ENCODE measurements at regions not wholly inside any gene's neighbourhood (a gene's known extent, or its start where the extent isn't known, plus 50 kb on each side); places are given as distances from the start of the nearest gene placed in this dataset.

GRCh38 chr5:125654392-125654791 lies 768.8 kb upstream of the GRAMD2B start:
- no peak for TF ChIP-seq CSRNP1 (CRISPR knock-in tag; IDR thresholded peaks at IDR 0.05)
- no peak for TF ChIP-seq ZSCAN31 (CRISPR knock-in tag; IDR thresholded peaks at IDR 0.05; ENCODE audit: low read depth)
- no peak for TF ChIP-seq ATF5 (CRISPR knock-in tag; IDR thresholded peaks at IDR 0.05; ENCODE audit: low read depth)
- no peak for TF ChIP-seq RFXANK (CRISPR knock-in tag; IDR thresholded peaks at IDR 0.05)
- no peak for TF ChIP-seq SRSF9 (IDR thresholded peaks at IDR 0.05; ENCODE audit: borderline replicate concordance, insufficient read depth, low read depth, low read length, poor library complexity, severe bottlenecking)
- TF ChIP-seq CC2D1A (CRISPR knock-in tag; IDR thresholded peaks at IDR 0.05), result no peak
- TF ChIP-seq HOXA9 (CRISPR knock-in tag; IDR thresholded peaks at IDR 0.05; ENCODE audit: borderline replicate concordance), result no peak
- TF ChIP-seq ZNF513 (CRISPR knock-in tag; conservative IDR thresholded peaks at IDR 0.05), result no peak
- TF ChIP-seq ZFAT (CRISPR knock-in tag; conservative IDR thresholded peaks at IDR 0.05), result no peak
- no peak for TF ChIP-seq ZBTB26 (CRISPR knock-in tag; IDR thresholded peaks at IDR 0.05; ENCODE audit: borderline replicate concordance)
- TF ChIP-seq HINFP (CRISPR knock-in tag; IDR thresholded peaks at IDR 0.05; ENCODE audit: low read depth), result no peak
- TF ChIP-seq GLMP (CRISPR knock-in tag; IDR thresholded peaks at IDR 0.05; ENCODE audit: borderline replicate concordance), result no peak
- TF ChIP-seq ZXDC (CRISPR knock-in tag; IDR thresholded peaks at IDR 0.05), result no peak
- no TSS peak for BruUV-seq (replicated peaks)
- no peak for FAIRE-seq
- Histone ChIP-seq H3K9me3 (ENCODE audit: low read length) (peaks cover 6% of the 10 kb centered on the region; the same call in 1 of the 2 replicates), H3K9ac (ENCODE audit: insufficient read depth, low read depth, low read length) (no peak overlapping the region), H3K27me3 (ENCODE audit: control insufficient read depth in 1 of 2, insufficient read depth in 2 of 2, low read length in 2 of 2) (no peaks in the 10 kb centered on the region), H3K27ac (ENCODE audit: extremely low read length, insufficient read depth, low read length) (no peak overlapping the region), H4K20me1 (ENCODE audit: insufficient read depth, low read length) (no peaks in the 10 kb centered on the region), H3K4me1 (ENCODE audit: insufficient read depth, low read length) (no peaks in the 10 kb centered on the region), H2AFZ (ENCODE audit: low read length) (no peak overlapping the region), H3K79me2 (ENCODE audit: insufficient read depth, low read length) (no peaks in the 10 kb centered on the region), H3K4me3 (replicated peaks in 1 of 3; ENCODE audit: insufficient read depth in 1 of 3, low read depth in 2 of 3, low read length in 3 of 3) (no peak overlapping the region), H3K36me3 (replicated peaks in 1 of 2; ENCODE audit: control insufficient read depth in 1 of 2, insufficient read depth in 2 of 2, low read length in 2 of 2) (no peaks in the 10 kb centered on the region), H3K4me2 (ENCODE audit: low read depth, low read length) (no peak overlapping the region)
- ChIA-PET POLR2A (no interaction called here), CTCF (ENCODE audit: low intra/inter-chr PET ratio, low total read pairs) (no interaction called here)
- intact Hi-C loops (cut with micrococcal nuclease; ENCODE audit: unreplicated experiment) (no loop called here), in situ Hi-C loops (cut with HindIII; ENCODE audit: extremely low pct_ligation_motif_present, low pct_unique_long_range_greater_than_20kb) (no loop called here)
- ATAC-seq, result no peak
- DNase-seq (ENCODE audit: low spot score), result no peak

All from HepG2 (cell line).